GM12801 (cell line): ENCODE measurements at regions not wholly inside any gene's neighbourhood (a gene's known extent, or its start where the extent isn't known, plus 50 kb on each side); places are given as distances from the start of the nearest gene placed in this dataset.

Experiments
- TF ChIP-seq, protein P1 (sequence below): IDR thresholded peaks from one replicate; pipeline ENCODE4 v1.5.1; 2011; ENCODE audit warnings: control low read depth; ENCODE audit not compliant: insufficient read length; ENCODE audit errors: extremely low read depth

DNA sequence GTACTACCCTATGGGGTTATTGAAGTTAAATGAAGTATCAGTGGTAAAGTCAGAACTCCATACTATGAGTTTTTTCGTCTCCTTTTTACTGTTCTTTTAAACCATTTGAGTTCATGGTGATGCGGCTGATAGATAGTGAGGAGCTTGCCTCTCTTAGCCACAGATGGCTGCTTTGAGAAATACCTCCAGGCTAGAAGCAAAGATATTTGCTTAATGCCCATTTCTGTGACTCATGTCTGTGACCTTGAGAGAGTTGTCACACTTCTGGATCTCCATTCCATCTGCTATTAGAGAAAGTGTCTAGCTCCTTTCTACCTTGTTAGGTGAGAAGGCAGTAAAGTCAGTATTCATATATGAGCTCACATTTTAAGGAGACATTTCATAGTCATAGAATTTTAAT, 89.5 kb upstream of the PLXNA2 start:
- TF ChIP-seq, protein P1, sequence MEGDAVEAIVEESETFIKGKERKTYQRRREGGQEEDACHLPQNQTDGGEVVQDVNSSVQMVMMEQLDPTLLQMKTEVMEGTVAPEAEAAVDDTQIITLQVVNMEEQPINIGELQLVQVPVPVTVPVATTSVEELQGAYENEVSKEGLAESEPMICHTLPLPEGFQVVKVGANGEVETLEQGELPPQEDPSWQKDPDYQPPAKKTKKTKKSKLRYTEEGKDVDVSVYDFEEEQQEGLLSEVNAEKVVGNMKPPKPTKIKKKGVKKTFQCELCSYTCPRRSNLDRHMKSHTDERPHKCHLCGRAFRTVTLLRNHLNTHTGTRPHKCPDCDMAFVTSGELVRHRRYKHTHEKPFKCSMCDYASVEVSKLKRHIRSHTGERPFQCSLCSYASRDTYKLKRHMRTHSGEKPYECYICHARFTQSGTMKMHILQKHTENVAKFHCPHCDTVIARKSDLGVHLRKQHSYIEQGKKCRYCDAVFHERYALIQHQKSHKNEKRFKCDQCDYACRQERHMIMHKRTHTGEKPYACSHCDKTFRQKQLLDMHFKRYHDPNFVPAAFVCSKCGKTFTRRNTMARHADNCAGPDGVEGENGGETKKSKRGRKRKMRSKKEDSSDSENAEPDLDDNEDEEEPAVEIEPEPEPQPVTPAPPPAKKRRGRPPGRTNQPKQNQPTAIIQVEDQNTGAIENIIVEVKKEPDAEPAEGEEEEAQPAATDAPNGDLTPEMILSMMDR, result no peak

GRCh38 chr1:208335371-208336136, 91.4 kb upstream of the PLXNA2 start:
- TF ChIP-seq, protein P1, result no peak

DNA sequence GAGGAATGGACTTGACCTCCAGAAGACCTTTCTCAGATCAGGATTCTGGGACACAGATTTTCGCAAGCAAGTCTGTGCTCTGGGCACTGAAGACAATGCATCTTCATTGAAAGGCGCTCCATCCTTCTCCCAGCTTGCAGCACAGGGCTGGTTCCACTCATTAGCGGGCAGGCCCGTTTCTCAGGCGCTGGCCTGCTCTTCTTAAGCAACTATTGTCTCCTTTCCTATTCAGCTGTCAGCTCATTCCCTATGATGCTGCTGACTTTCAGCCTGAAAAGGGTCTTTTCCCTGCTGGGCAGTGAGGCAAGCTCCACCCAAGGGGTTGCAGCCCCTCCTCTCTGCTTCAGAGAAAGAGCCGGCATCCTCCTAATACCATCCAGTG, 91.9 kb upstream of the PLXNA2 start:
- TF ChIP-seq, protein P1, result no peak

- TF ChIP-seq, protein P1, result no peak
Observed at GRCh38 chr1:208339911-208340310, 95.7 kb upstream of the PLXNA2 start.

DNA sequence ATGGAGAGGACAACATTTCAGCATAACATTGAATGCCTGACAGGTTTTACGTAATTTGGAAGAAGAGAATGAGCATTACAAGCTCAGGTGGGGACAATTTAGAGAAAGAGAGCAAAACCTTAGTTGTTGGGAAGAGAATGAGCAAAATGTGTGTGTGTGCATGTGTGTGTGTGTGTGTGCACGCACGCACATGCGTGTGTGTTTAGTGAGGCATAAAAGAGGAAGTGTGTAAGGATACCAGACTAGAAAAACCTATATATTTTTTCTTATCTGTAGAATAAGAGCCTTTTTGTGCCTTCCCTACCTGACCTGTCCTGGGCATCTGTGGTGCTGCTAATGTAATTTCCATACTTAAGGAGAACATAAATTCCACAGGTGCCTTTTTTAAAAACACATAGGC, 99.0 kb upstream of the PLXNA2 start:
- TF ChIP-seq, protein P1, result no peak

DNA sequence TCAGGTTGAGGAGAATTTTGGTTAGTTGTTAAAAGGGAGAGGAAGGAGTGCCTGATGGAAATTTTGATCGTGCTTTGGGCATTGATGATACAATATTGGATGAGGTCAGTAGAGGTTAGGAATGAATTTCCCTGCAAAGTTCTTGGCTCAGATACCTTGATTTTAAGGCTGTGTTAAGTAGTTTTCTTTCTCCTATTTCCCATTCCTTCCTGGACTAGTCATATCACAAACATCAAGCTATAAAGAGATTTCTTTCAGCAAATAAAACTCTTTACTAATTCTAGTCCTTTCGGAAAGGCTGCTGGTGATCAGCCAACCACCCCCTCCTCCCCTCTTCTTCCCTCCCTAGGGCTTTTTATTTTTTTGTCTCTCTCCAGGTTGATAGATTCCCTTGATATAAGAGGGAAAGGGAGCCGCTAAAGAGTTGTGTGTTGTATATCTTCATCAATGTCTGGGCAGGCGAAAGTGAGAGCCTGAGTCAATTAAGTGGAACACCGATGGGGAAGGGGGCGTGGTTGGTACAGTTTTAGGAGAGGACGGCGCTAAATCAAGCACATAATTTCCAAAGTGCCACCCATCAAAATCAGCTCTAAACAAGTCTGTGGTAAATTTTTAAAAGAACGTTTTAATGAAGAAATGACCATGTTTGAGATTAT, 100.1 kb upstream of the PLXNA2 start:
- TF ChIP-seq, protein P1, result no peak

GRCh38 chr1:208347191-208347590, 103.0 kb upstream of the PLXNA2 start:
- TF ChIP-seq, protein P1, result no peak
